Inferior parietal cortex (tissue), 1 donor: ENCODE measurements at regions not wholly inside any gene's neighbourhood (a gene's known extent, or its start where the extent isn't known, plus 50 kb on each side); places are given as distances from the start of the nearest gene placed in this dataset.
"Not testable (repeated sequence)": the region's sequence is repeated elsewhere in the genome, so short reads cannot be mapped to it uniquely, and the experiment has no call there.

ENCODE experiments used
- DNase-seq: peaks from one replicate; pipeline ENCODE4 v3.0.0-alpha.2; 2016; ENCODE audit errors: extremely low spot score

DNA sequence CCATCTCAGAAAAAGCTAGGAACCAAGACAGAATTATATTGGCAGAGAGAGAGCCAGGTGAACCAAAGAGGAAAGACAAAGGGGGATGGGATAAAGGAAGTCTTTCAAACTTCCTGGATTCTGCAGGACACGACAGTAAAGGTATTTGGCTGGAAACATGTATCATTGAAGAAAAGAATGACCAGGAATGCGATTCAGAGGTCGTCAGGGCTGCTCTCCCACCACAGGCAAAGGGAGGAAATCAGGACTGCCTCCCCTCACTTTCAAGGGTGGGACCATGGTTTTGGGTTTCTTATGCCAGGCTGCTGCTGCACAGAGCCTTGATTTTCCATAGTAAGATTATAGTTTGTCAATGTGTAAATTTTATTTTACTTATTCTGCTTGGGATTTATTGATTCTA is 848.8 kb downstream of the BRINP3 start:
- no peak for DNase-seq

- DNase-seq = no peak
Measured at GRCh38 chr1:189633658-189634057, 844.0 kb downstream of the BRINP3 start.

DNA sequence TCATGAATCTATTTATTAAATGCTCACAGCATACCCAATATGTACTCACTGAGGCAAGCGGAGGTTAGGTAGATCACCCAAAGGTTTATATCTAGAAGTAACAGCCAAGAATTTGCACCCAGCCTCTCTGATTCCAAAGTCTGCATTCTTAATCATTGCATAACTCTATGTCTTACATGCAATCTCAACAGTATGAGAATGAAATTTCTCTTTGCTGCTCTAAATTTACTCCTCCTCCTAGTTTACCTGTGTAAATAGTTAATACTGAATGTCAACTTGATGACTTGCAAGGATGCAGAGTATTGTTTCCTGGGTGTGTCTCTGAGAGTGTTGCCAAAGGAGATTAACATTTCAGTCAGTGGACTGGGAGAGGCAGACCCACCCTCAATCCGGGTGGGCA is 840.6 kb downstream of the BRINP3 start:
- DNase-seq = no peak

GRCh38 chr1:189644156-189644555 is 833.5 kb downstream of the BRINP3 start:
- not testable (repeated sequence) for DNase-seq

DNA sequence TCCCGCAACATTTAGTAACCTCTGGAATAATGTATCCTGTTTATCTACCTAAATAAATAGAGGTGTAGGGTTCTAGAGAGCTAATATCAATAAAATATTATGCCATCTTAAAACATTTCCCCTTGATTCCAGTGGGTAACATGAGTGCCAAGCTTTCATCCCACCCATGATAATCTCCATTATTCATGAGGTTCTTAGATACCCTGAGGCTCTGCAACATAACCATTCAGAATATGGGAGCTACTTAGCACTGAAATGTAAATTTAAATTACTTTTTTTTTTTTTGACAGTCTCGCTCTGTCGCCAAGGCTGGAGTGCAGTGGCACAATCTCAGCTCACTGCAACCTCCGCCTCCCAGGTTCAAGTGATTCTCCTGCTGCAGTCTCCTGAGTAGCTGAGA is 832.7 kb downstream of the BRINP3 start:
- DNase-seq = no peak

DNA sequence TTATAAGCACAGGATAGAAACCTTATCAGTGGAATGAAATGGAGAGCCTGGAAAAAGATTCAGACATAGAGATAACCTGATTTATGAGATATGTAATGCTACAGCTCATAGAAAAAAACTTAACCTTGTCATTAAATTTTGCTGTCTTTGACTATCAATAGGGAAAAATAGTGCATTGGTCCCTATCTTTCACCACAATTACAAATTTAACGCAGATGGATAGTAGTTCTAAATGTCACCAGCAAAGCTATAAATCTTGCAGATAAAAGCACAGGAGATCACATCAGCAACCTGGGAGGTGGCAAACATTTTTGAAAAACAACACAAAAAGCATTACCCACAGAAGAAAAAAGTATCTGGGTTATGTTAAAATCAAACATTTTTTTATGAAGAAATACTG is 831.6 kb downstream of the BRINP3 start:
- DNase-seq = no peak

DNA sequence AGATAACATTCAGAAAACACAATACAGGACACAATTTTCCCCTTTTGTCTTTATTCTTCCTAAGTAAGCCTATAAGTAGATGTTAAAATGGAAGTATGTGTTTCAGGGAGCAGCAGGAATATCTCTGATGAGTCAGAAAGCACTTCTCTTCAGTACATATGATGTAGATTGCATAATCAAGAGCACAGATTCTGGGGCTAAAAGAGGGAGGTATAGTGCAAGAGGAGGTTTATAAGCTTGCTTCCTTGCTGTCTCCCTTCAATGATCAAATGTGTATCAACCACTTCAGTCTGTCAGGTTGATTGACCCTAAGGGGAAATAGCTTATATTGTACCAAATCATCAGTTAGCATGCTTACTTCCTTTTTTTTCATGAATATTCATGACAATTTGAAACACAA is 822.8 kb downstream of the BRINP3 start:
- DNase-seq = no peak

- DNase-seq = no peak
Measured at GRCh38 chr1:189656628-189657530, 820.8 kb downstream of the BRINP3 start.

DNA sequence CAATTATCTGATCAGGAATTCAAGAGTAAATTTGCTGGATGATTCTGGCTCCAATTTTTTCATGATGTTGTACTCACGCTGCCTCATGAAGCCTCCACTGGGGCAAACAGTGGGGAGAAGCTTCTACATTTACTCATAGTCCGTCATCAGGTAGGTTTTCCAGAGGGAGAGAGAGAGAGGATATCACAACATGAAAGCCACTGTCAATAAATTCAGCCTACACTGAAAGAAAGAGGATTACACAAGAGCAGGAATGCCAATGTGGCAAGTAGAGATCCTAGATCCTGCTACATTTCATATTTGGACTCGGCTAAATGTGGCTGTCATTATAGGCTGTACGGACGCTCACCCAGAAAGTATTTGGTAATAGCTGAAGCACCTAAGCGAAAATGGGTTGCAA is 819.9 kb downstream of the BRINP3 start:
- no peak for DNase-seq

DNA sequence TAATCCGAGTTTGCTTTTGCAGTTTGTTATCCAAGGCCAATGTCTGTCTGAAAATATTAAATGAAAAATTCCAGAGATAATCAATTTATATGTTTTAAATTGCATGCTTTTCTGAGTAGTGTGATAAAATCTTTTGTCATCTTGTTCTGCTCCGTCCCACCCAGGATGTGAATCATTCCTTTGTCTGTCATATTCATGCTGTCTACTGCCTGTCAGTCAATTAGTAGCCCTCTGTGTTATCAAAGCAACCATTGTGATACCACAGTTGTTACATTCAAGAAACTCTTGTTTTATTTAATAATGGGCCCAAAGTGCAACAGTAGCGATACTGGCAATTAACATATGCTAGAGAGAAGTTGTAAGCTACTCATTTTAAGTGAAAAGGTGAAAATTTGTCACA is 819.3 kb downstream of the BRINP3 start:
- peak; percentile 18 for DNase-seq

GRCh38 chr1:189659731-189660130 is 817.9 kb downstream of the BRINP3 start:
- DNase-seq = no peak

- DNase-seq = no peak
Measured at GRCh38 chr1:189662190-189662589, 815.5 kb downstream of the BRINP3 start.

DNA sequence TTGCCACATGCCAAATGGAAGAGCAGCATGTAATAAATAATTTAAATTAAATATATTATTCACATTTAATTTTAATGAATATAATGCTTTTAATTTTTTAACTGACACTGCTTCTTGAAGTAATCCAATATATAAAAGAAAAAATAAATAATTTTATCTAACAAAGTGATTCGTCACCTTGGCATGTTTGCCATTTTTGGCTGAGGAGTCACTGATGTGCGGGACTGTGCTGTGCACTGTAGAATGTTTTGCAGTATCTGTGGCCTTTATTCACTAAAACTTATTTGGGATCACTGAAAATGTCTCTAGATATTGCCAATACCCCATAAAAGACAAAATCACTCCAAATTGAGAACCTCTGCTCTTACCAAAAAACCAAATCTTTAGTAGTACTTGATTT is 807.8 kb downstream of the BRINP3 start:
- no peak for DNase-seq

DNA sequence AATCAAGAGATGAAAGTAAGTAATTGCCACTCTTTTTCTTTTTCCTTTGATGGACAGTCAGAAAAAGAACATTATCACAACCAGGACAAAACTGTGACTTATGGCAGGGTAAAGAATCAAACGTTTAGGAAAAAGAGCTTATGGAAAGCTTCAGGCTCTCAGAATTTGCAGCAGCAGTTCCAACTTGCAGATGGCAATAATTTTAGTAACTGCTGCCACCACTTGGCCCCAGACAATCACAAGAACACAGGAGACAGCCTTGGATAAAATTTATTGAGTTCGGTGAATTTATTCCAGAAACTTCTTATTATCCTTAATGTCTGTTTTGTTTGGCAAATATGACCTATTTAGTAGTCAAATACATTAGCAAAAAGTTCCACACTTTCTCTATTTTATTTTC is 804.4 kb downstream of the BRINP3 start:
- DNase-seq = peak; percentile 12

DNA sequence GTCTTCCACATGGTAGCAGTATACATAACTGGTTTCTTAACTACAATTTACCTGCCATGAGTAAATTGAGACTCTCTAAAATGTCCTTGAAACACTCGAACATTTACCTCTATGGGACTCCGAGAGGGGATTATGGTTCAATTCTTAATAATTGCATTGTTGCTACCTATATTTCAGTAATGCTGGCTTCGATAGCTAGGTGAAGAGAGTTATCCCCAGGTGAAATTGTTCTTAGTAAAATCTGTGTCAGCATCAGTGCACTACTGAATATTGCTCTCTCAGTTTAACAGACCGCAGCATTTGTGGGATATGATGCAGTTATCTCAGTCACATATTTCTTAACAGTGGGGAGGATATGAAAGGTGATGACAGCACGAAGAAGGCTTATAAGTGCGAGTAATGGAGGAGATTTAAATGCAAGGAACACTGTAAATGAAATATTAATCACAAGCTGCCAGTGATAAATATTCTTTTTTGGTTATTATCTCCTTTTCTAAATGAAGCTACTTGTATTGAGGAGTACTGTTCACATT is 801.9 kb downstream of the BRINP3 start:
- DNase-seq = no peak

DNA sequence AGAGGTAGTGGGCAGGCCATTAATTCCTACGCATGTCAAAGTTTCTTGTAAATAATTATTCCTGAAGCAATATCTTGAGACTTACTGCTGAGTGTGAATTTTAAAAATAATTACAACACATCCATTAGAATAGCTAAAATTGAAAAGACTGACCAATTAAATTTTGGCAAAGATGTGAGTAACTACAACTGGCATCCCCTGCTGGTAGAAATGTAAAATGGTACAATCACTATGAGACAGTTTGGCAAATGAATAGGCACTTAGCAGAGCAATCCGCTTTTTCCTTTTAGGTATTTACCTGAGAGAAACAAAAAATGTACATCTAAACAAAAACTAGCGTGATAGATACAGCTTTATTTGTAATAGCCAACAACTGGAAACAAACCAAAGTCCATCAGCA is 798.9 kb downstream of the BRINP3 start:
- no peak for DNase-seq

GRCh38 chr1:189681252-189681919 is 796.3 kb downstream of the BRINP3 start:
- no peak for DNase-seq

- DNase-seq = no peak
Measured at GRCh38 chr1:189682591-189682990, 795.1 kb downstream of the BRINP3 start.

DNA sequence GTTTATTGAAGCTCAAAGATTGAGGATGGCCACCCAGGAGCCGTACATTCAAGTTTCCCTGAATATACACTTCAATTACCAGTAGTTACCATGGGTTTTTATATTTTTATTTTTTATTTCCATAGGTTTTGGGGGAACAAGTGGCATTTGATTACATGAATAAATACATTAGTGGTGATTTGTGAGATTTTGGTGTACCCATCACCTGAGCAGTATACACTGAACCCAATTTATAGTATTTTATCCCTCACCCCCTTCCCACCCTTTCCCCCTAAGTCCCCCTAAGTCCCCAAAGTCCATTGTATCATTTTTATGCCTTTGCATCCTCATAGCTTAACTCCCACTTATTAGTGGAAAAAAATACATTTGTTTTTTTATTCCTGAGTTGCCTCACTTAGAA is 791.4 kb downstream of the BRINP3 start:
- DNase-seq = no peak

DNA sequence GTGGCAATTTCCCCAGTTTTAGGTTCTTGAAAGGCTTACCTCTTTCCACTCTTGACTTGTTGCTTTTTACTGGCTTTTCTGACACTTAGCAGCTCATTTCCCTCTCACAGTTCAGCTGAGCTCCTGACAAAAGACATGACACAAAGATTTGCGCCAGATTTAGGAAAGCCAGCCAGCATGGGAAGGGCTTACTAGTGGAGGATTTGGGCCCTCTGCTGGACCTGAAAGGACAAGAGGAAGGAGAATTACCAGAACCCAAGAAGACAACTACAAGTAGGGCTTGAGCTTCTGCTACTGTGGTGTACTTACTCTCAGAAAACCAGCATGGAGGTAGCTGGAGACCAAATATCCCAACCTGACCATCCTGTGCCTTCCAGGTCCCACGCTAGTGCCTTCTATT is 784.5 kb downstream of the BRINP3 start:
- no peak for DNase-seq

DNA sequence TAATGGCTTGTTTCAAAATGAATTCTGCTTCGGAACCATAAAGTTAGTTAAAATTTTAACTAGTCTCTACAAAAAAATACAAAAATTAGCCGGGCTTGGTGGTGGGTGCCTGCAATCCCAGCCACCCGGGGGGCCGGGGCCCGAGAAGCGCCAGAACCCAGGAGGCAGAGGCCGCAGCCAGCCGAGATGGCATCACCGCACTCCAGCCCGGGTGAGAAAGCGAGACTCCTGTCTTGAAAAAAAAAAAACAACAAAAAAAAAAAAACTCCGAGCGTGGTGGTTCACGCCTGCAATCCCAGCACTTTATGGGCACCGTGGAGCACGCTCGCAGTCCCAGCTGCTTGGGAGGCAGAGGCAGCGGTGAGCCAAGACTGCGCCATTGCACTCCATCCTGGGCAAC is 781.4 kb downstream of the BRINP3 start:
- DNase-seq = no peak

- DNase-seq = no peak
Measured at GRCh38 chr1:189697113-189697512, 780.6 kb downstream of the BRINP3 start.

DNA sequence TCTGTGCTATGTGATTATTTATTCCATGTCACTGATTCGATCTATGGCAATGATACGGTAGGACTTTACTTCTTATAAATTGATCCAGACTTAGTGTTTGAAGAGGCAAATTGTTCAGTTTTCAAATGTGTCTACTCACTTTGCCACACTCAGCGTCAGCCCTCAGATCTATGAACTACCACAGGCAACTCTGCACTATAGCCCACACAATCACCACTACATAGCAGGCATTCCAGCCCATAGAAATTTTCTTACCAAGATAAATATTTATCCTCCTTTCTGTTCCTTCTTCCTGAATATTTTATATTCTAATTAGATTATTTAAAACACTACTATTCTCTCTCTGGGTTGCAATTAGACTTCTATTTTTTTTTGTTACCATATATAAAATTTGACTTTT is 776.1 kb downstream of the BRINP3 start:
- DNase-seq = no peak
